DOHH2 (cell line): ENCODE measurements at regions not wholly inside any gene's neighbourhood (a gene's known extent, or its start where the extent isn't known, plus 50 kb on each side); places are given as distances from the start of the nearest gene placed in this dataset.

Source experiments
- H3F3A ChIP-seq: fragments of 200-600 bp; sonication (generic), shearing (Covaris generic); 2 replicates; pipeline ENCODE4 v1.6.0; 2016; ENCODE audit warnings: antibody characterized with exemption, mild to moderate bottlenecking; ENCODE audit not compliant: control insufficient read depth, insufficient read depth
- H3K27ac ChIP-seq: fragments of 200-600 bp; sonication (generic); 2 replicates; pipeline ENCODE4 v1.5.1; 2014; ENCODE audit warnings: low read depth, mild to moderate bottlenecking, low read length, moderate library complexity
- H3K27me3 ChIP-seq: fragments of 200-600 bp; sonication (generic); 2 replicates; pipeline ENCODE4 v1.6.1; 2014; ENCODE audit warnings: mild to moderate bottlenecking, low read length, mixed read lengths; ENCODE audit not compliant: control insufficient read depth
- H3K36me3 ChIP-seq: fragments of 200-600 bp; sonication (generic); 2 replicates; pipeline ENCODE4 v1.6.1; 2014; ENCODE audit warnings: mild to moderate bottlenecking, low read length, moderate library complexity, mixed read lengths; ENCODE audit not compliant: control insufficient read depth
- H3K4me1 ChIP-seq: fragments of 200-600 bp; sonication (generic); 2 replicates; pipeline ENCODE4 v1.6.1; 2014; ENCODE audit warnings: mild to moderate bottlenecking, low read length, mixed read lengths; ENCODE audit not compliant: control insufficient read depth
- H3K4me2 ChIP-seq: fragments of 200-600 bp; sonication (generic); 2 replicates; pipeline ENCODE4 v1.6.0; 2014; ENCODE audit warnings: mild to moderate bottlenecking, low read length, moderate library complexity
- H3K4me3 ChIP-seq: fragments of 200-600 bp; sonication (generic); 2 replicates; pipeline ENCODE4 v1.5.1; 2014; ENCODE audit warnings: mild to moderate bottlenecking, low read length, mixed read lengths
- H3K79me2 ChIP-seq: fragments of 200-600 bp; sonication (generic); 2 replicates; pipeline ENCODE4 v1.6.1; 2014; ENCODE audit warnings: mild to moderate bottlenecking, low read length, mixed read lengths; ENCODE audit not compliant: control insufficient read depth
- H3K9me2 ChIP-seq: fragments of 200-600 bp; sonication (generic); replicated peaks from 2 replicates; pipeline ENCODE4 v1.6.1; 2014; ENCODE audit warnings: mild to moderate bottlenecking, low read length, mixed read lengths; ENCODE audit not compliant: control insufficient read depth
- H3K9me3 ChIP-seq: fragments of 200-600 bp; sonication (generic); 2 replicates; pipeline ENCODE4 v1.6.1; 2014; ENCODE audit warnings: antibody characterized with exemption, low read length, mixed read lengths; ENCODE audit not compliant: control insufficient read depth, insufficient read depth
- H4K20me1 ChIP-seq: fragments of 200-600 bp; sonication (generic); 2 replicates; pipeline ENCODE4 v1.6.0; 2014; ENCODE audit warnings: low read depth, mild to moderate bottlenecking, antibody characterized with exemption, low read length, moderate library complexity; ENCODE audit not compliant: control insufficient read depth, insufficient read depth
- CTCF ChIP-seq: fragments of 200-600 bp; sonication (generic); IDR thresholded peaks from one replicate; pipeline ENCODE4 v1.5.1; 2014; ENCODE audit warnings: antibody characterized with exemption, mild to moderate bottlenecking, low read depth, low read length; ENCODE audit not compliant: poor library complexity, severe bottlenecking
- EZH2phosphoT487 ChIP-seq: fragments of 200-600 bp; sonication (generic); IDR thresholded peaks from 2 replicates; pipeline ENCODE4 v1.6.1; 2017; ENCODE audit warnings: borderline replicate concordance, mild to moderate bottlenecking, antibody characterized with exemption, low read length, moderate library complexity, mixed read lengths

DNA sequence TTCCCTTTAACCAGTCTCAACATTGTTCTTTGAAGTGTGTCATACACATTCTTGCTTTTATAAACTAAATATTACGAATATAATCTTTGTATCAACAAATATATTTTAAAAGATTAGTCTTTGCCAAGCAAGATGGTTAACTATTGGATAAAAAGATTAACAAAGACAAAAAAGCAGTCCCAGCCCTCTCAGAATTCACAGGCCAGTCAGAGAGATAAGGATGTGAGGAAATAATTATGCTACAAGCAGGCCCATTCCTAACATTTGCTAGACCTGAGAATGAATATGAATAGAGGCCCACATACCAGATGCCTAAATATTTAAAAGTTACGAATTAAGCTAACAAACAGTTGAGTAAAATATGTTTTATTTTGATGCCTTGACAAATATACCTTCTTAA, 457.7 kb downstream of the CETN3 start:
- Histone ChIP-seq H3K79me2 (no peaks in the 10 kb centered on the region), H3K4me1 (no peaks in the 10 kb centered on the region), H3K9me3 (no peaks in the 10 kb centered on the region), H3K36me3 (no peaks in the 10 kb centered on the region), H4K20me1 (no peaks in the 10 kb centered on the region), H3K9me2 (no peaks in the 10 kb centered on the region), H3K27me3 (no peaks in the 10 kb centered on the region), H3K27ac (no peak overlapping the region), H3F3A (no peaks in the 10 kb centered on the region), H3K4me3 (no peak overlapping the region), H3K4me2 (no peak overlapping the region)
- TF ChIP-seq EZH2phosphoT487: no peak
- no peak for TF ChIP-seq CTCF

DNA sequence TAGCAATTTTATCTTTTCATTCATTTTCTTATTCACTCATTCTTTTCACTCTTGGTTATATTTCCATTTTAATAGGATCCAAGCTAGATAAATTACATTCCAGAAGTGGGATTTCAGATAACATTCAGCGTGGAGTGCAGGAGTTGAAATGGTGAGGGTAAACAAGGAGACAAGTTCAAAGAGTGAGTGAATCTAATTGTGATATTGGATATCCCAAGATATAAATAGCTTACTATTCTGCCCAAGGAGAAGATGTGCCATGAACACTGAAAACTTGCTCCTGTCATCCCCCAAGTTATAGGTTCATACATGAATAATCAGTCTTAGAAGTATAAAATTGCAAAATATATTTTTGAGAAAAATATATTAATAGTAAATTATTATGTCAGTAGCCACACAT, 459.3 kb downstream of the CETN3 start:
- no peaks in the 10 kb centered on the region for H3K79me2 ChIP-seq
- H3K4me3 ChIP-seq: no peak overlapping the region
- H3K4me1 ChIP-seq: no peaks in the 10 kb centered on the region
- no peaks in the 10 kb centered on the region for H3F3A ChIP-seq
- no peak overlapping the region for H3K4me2 ChIP-seq
- TF ChIP-seq EZH2phosphoT487 (no peak), CTCF (no peak)
- no peaks in the 10 kb centered on the region for H3K27me3 ChIP-seq
- H3K36me3 ChIP-seq: no peaks in the 10 kb centered on the region
- no peaks in the 10 kb centered on the region for H4K20me1 ChIP-seq
- no peak overlapping the region for H3K27ac ChIP-seq
- H3K9me2 ChIP-seq: no peaks in the 10 kb centered on the region
- no peaks in the 10 kb centered on the region for H3K9me3 ChIP-seq

DNA sequence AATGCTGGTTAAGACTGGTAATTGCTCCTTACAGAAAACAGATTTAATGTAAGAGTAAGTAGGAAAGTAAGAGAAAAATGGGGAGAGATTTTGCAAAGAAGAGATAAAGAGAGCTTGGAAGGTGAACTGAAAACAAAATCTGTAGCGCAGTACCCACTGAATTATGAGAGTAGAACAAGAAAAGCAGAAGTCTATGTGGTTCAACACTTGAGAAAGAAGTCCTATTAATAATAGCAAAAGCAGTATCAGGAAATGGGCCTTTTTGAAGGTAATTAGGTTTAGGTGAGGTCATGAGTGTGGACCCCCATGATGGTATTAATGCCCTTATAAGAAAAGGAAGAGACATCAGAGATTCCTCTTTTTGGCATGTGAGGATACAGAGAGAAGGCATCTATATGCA, 460.6 kb downstream of the CETN3 start:
- Histone ChIP-seq H3K36me3 (no peaks in the 10 kb centered on the region), H4K20me1 (no peaks in the 10 kb centered on the region), H3K4me1 (no peaks in the 10 kb centered on the region), H3K27ac (no peak overlapping the region), H3K79me2 (no peaks in the 10 kb centered on the region), H3K4me2 (no peak overlapping the region), H3K4me3 (no peak overlapping the region), H3F3A (no peaks in the 10 kb centered on the region), H3K9me2 (no peaks in the 10 kb centered on the region), H3K27me3 (no peaks in the 10 kb centered on the region), H3K9me3 (no peaks in the 10 kb centered on the region)
- TF ChIP-seq CTCF: no peak

DNA sequence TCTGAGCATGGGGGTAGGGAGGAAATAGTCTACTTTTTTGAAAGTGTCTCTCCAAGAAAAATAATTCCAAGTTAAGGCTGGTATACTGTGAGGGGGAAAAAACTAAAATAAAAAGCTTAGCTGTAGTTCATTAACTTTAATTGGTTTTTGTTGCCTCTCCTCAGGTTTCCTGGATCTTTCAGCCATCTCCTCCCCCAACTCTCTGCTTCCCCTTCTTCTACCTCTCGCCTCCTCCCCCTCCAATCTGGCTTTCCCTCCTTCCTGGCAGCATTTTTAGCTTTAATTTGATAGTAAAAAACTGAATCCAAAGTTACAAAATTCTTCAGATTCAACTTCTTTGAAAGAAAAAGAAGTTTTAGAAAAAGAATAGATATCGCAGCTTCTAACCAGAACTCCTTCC, 462.6 kb downstream of the CETN3 start:
- Histone ChIP-seq H3K9me3 (no peaks in the 10 kb centered on the region), H3K4me2 (no peak overlapping the region), H3K79me2 (no peaks in the 10 kb centered on the region), H3K36me3 (no peaks in the 10 kb centered on the region), H3F3A (no peaks in the 10 kb centered on the region), H3K4me3 (no peak overlapping the region), H3K27ac (no peak overlapping the region), H3K4me1 (no peaks in the 10 kb centered on the region), H4K20me1 (no peaks in the 10 kb centered on the region), H3K9me2 (no peaks in the 10 kb centered on the region), H3K27me3 (no peaks in the 10 kb centered on the region)
- TF ChIP-seq EZH2phosphoT487: no peak
